NCI-H774 (cell line): ENCODE measurements at regions not wholly inside any gene's neighbourhood (a gene's known extent, or its start where the extent isn't known, plus 50 kb on each side); places are given as distances from the start of the nearest gene placed in this dataset.

ENCODE experiments used
- DNase-seq: peaks from one replicate; lab custom pipeline; 2025; lab: John Stamatoyannopoulos, UW

DNA sequence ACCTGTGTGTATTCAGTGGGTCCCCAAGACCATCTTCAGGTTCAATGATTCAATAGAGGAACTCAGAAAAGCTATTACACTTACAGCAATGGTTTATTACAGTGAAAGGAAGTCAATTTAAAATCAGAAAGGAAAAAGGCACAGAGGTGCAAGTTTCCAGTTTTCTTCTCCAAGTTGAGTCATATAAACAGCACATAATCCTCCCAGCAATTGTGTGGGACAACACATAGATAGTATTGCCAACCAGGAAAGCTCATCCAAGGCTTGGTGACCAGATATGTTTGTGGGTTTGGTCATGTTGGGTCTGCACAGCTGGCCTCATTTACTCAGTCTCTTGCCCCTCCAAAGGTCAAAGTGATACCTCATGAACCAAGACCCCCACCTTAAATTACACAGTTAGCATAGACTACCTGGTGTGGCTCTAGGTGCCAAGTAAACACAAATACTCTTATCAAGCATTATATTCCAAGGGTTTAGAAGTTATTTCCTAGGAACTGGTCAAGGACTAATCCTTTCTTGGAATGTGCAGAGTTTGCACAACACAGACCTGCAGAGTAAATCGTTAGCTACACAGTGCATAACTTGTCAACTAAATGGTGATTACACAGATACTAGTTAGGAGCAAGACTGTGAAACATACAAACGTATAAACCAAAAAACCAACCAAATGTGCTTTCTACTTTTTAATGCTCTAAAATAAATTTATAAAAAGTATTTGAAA, 777.3 kb downstream of the PCDH18 start:
- DNase-seq = no peak

DNA sequence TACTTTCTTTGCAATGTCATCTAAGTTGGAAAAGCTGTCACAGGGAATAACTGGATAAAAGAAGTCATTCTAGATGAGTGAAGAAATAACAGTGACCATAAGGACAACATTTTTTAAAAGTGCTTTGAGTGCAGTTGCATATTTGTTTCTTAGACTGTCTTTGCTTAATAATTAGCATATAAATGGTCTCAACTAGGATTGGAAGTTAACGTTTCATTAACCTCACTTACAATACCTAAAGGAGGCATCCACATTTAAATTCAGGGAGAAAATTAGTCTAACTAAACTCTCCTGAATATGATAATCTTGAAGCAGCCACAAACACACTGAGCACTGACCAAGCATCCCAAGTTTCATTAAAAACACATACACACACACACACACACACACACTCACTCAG, 780.7 kb downstream of the PCDH18 start:
- DNase-seq = no peak

DNA sequence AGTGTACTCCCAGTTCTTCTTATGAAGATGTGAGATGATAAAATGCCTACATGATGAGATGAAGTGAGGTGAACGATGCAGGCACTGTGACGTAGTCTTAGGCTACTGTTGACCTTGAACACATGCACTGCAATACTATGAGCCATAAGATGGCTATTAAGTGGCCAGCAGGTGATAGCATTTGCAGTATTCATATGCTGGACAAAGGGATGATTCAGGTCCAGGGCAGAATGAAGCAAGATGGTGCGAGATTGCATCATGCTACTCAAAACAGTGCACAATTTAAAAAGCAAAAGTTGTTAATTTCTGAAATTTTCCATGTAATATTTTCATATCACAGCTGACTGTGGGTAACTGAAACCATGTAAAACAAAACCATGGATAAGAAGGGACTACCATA, 781.4 kb downstream of the PCDH18 start:
- DNase-seq = no peak

DNA sequence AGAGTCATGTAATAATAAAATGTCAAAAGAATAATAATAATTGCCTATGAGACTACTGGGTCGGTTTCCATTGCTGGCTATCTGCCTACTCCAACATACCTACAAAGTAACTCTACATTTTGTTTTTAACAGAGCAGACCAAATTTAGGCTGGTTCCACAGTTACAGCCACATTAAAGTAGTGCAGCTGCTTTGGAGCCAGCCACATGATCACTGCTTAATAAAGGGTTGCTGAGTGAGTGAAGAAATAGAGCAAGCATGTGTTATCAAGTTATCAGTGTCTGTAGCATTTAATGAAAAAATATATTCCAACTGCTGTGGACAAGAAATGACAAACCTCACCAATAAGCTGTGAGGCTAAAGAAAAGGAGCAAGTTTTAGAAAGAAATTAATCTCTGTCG, 782.3 kb downstream of the PCDH18 start:
- DNase-seq = no peak

DNA sequence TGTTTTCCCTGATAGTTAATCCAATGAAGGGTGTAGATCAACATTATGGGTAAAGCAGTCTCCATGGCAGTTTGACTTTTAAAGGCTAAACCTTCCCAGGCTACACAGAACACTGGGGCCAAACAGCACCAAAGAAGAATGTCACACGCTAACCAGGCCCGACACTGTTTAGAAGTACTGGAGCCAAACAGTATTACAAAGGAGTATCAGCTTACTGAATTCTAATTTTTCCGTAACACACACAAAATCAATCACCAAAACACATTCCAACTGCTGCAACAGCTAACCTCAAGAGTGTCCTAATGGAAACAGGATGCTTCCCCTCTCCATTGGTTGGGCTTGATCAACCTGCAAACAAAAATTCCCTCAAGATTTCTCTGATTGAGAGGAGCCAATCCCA, 783.5 kb downstream of the PCDH18 start:
- DNase-seq = no peak

DNA sequence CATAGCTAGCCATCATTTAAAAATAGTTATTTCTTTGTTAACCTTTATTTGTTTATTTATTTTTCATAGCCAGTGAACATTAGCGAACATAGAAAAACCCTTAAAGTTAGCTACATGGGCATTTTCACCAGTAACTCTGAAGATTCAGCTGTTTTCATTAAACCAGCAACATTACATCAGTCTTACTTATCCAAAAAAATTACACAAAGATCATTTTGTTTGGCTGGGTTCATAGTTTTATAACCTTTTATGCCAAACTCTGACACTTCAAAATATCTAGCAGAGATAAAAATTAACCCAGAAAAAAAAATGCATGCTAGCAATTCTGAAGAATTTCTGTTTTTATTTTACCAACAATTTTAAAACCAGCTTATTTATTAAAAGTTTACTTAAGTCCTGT, 784.1 kb downstream of the PCDH18 start:
- no peak for DNase-seq

DNA sequence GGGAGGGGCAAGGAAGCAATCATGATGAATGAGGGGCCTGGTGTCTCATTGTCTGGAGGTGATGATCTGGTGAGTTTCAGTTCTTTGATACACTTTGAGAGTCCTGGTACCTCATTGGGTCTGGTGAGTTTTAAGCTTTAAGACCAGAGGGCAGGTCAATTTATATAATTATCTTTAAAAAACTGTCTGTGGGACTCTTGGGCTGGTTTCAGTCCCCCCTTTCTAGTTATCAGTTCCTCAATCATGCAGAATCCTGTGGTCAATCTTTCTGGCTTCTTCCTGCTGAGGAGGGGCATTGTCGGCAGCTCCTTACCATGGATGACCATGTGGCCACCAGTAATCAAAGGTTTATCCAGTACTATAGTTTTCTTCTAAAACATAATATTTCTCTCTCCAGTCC, 789.1 kb downstream of the PCDH18 start:
- no peak for DNase-seq

DNA sequence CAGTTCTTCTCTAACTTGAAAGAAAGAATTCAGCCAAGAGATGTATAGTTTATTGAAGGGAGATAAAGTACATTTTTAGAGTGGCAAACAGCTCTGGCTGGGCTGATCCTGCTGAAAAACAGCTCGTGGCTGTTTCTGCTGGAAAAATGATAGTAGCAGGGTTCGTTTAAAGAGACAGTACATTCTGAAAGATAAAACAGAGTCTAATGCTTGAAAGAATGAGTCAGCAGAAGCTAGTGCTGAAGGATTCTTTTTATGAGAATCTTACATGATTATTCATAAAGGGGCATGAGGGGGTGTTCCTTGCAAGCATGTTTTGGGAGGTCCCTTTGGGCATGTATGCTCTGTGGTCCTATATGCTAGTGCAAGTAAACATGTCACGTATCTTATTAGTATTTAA, 790.0 kb downstream of the PCDH18 start:
- no peak for DNase-seq

DNA sequence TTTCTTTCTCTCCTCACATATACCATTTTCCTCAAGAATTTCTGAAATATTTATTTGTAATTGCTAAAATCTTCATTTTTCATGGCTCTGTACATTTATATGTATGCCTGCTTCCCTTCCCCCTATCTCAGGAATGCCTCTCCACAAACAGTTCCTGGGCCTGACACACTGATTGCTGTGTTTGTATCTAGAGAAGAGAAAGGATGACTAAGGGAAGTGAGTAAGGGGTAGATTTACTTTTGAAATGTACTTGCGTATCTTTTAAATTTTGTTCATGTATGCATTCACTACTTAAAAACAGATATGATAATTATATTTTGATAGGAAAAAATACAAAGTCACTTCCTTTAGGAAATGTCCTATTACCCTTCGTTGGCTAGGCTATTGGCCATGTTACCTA, 790.8 kb downstream of the PCDH18 start:
- no peak for DNase-seq

DNA sequence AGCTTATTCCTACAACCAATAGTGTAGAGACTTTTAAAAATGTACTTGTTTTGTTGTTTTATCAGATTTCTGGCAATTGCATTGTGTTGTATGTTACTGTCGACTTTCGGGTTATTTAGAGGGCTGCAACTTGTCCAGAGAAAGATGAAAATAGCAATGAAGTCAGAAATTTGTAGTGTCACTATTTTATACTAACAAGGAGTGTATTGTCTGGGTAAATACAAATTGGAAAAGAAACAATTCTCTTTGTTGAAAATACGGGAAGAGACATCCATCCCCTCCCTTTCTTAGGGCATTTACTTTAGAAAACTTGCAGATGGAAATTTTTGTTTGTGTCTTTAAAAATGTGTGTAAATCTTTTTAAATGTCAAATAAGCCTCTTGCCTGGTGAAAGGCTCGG, 792.0 kb downstream of the PCDH18 start:
- DNase-seq = no peak

DNA sequence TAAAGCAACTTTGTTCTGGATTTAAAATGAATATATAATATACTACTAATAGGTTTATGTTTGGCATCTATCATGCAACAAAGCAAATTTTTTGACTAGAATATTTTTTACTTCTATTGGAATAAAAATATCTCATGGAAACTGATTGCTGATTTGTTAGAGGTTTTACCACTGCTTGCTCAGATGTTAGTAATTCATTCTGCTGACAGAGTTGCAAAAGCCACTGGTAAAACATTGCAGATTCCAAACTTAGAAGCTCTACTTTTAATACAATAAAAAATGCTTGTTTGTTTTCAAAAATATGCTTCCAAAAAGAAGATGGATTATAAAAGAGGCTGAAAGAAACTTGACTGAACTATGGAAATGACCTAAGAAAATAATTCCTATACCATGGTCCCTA, 795.2 kb downstream of the PCDH18 start:
- DNase-seq = no peak

DNA sequence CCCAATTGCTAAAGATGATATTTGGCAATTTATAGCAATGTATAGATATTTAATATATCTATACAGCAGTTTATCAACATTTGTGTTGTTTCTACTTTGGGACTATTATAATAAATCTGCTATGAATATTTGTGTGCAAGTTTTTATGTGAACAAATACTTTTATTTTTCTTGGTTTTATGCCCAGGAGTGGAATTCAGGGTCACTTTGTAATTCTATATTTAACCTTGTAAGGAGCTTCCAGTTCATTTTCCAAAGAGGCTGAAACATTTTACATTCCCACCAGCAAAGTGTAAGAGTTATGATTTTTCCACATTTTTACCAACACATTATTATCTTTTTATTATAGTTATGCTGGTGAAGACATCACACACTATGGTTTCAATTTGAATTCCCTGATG, 801.3 kb downstream of the PCDH18 start:
- no peak for DNase-seq

DNA sequence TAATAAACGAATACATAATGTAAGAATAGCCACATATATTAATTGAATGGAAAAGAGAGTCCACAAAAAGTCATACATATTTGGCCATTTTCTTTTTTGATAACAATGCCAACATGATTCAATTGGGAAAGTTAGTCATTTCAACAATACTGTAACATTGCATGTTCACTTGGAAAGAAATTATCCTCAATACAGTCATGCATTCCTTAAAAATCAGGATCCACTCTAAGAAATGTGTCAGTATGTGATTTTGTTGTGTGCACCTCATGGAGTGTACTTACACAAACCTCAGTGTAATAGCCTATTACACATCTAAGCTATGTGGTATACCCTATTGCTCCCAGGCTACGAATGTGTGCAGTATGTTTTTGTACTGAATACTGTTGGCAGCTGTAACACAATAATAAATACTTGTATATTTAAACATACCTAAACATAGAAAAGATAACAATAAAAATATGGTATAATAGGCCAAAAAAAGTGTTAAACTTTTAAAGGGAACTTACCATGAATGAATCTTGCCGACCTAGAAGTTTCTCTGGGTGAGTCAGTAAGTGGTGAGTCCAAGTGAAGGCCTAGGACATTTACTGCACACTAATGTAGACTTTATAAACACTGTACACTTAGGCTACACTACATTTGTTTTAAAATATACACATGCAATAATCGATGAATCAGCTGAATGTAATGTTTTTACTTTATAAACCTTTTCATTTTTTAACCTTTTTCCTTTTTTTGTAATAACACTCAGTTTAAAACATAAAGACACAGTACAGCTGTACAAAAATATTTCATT, 806.8 kb downstream of the PCDH18 start:
- no peak for DNase-seq

DNA sequence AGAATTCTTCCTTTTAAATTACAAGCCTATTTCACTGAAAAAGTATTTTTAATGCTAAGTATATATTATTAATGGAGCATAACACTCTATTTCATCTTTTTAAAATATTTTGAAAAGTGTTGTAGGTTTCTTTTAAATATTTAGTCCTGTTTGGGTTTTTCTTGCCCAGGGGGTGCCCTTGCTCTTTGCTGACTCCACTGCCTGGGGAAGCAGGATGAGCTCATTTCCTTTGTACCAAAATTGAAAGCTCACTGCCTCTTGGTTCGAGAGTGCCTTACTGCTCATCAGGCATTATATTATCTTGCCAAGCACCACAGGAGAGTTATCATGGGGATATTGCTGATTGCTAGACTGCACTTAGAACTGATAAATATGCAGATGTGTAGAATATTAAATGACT, 819.2 kb downstream of the PCDH18 start:
- no peak for DNase-seq

DNA sequence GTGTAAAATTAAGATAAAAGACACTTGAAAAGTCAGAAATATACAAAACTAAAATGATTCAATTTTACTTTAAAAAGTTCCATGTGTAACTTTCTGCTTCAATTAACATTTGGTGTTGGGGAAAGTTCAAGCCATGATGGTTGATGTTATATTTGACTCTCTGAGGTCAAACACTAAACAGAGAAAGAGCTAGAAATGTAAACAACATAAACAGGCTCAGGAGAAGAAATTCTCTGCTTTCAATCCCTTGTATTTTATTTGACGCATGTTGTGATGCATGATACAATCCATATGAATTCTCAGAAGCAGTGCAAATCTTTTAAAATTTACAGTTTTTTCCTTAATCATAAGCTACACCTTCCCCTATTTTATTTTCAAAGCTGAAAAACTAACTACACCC, 822.4 kb downstream of the PCDH18 start:
- DNase-seq = no peak

DNA sequence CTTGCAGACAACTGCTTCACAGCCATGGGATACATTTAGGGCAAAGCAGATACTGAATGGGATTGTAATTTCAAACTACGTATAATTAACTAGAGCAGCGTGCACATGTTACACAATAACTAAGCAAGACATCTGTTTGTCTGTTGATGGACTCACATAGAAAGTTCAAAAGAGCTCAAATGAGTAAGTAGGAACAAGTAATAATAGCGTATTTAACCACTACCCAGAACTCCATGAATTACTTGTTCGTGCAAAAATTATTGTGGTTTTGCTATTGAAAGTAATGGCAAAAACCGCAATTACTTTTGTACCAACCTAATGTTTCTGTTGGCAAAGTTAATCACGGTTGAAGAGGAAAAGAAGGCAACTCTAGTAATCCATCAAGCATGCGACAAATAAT, 825.4 kb downstream of the PCDH18 start:
- no peak for DNase-seq

DNA sequence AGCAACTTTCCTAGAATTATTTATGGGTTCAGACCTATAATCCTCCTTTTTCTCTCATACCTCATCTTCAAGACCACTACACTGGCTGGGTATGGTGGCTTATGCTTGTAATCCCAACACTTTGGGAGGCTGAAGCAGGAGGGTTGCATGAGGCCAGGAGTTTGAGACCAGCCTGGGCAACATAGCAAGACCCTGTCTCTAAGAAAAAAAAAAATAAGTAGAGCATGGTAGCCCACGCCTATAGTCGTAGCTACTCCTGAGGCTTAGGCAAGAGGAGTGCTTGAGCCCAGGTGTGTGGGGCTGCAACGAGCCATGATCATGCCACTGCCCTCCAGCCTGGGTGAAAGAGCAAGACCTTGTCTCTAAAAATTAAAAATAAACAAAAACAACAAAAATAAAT, 832.4 kb downstream of the PCDH18 start:
- no peak for DNase-seq

DNA sequence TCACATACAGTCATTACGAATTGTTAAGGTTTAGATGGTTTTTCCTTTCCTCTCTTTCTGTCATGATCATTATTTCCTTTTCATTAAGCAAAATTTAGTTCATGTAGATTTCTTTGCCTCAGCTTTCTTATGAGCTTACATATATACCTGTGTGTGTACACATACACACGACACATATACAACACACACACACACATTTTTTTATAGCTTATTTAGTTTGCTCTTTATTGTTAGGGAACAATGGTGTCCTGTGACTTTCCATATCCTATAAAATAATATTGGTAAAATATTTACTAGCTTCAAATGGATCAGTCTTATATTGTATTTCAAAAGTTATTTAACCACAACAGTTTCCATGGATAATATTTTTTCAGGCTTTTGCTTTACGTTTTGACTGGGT, 840.7 kb downstream of the PCDH18 start:
- no peak for DNase-seq

DNA sequence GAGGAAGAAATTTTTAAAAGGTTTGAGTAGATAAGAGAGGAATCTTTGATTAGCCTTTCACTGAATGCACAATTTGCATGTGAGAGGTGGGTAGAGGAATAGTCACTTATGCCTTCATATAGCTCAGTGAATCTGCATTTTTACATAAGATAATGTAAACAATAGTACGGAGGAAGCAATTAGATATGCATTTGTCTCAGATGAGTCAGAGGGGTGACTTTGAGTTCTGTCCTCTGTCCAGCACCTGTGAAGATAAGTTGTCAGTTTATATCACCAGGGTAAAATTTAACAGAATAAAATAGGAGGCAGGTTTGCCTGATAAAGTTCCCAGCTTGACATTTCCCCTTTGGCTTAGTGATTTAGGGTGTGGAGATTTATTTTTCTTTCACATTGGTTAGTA, 841.9 kb downstream of the PCDH18 start:
- no peak for DNase-seq

DNA sequence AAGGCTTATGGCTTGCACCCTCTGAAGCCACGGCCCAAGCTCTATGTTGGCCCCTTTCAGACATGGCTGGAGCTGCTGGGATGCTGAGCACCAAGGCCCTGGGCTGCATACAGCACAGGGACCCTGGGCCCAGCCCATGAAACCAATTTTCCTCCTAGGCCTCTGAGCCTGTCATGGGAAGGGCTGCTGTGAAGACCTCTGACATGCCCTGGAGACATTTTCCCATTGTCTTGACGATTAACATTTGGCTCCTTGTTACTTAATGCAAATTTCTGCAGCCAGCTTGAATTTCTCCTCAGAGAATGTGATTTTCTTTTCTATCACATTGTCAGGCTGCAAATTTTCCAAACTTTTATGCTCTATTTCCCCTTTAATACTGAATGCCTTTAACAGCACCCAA, 844.7 kb downstream of the PCDH18 start:
- DNase-seq = no peak

DNA sequence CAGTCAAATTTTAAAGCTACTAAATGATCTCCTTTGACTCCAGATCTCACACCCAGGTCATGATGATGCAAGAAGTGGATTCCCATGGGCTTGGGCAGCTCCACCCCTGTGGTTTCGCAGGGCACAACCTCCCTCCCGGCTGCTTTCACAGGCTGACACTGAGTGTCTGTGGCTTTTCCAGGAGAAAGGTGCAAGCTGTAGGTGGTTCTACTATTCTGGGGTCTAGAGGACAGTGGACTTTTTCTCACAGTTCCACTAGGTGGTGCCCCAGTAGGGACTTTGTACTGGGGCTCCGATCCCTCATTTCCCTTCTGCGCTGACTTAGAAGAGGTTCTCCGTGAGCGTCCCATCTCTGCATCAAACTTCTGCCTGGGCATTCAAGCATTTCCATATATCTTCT, 845.2 kb downstream of the PCDH18 start:
- DNase-seq = no peak

DNA sequence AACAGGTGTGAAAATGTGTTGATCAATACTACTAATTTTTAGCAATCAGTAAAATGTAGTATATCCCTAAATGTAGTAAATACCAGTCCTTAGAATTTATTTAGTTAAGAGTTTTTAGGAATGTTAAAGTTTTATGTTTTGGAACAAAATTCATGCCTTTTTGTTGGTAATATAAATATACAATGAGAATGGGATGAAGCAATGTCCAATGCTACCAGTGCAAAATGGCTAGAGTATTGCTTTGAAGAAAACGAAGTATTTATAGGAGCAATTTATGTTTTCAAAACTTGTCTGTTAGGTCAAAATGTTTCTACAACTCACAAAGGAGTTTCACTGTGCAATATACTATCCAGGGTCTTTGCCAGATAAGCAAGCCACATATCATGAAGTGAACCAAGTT, 851.5 kb downstream of the PCDH18 start:
- no peak for DNase-seq

DNA sequence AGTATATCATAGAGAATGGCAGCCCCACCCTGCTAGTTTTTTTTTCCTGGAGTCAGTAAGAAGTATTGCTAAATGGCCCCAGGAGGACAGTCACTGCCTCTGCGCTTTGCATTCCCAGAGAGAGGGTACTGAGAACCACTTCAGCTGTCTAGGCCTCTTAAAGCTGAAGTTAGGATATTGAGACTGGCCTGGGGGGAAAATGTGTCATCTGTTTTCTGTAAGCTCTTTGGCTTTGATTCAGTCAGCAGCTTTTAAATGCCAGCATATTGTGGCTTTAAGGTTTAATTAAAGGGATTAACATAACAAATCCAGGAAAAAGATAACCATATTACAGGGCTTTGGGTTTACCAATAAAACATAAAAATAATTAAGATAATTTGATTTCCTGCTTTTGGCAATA, 852.0 kb downstream of the PCDH18 start:
- DNase-seq = no peak

DNA sequence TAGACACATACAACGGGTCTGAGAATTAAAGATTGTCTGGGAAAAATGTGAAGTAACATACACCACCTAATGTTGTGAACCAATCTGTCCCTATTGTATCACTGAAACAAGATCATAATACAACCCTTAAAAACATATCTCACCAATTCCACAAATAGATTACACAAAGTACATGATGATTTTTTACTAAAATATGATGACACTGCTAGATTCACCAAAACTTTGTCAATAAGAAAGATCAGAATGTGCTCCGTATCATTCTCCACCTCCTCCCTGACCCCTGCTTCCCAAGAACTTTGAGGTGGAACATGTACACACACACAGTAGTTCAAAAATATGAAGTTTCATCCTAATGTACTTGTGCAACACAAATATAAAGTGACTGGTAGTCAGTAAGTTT, 862.0 kb downstream of the PCDH18 start:
- no peak for DNase-seq
